Hepatic stellate cell (primary cell): ENCODE measurements at regions not wholly inside any gene's neighbourhood (a gene's known extent, or its start where the extent isn't known, plus 50 kb on each side); places are given as distances from the start of the nearest gene placed in this dataset.

Experiments
- DNase-seq: peaks from one replicate; pipeline ENCODE4 v3.0.0; 2011; ENCODE audit warnings: low spot score

DNA sequence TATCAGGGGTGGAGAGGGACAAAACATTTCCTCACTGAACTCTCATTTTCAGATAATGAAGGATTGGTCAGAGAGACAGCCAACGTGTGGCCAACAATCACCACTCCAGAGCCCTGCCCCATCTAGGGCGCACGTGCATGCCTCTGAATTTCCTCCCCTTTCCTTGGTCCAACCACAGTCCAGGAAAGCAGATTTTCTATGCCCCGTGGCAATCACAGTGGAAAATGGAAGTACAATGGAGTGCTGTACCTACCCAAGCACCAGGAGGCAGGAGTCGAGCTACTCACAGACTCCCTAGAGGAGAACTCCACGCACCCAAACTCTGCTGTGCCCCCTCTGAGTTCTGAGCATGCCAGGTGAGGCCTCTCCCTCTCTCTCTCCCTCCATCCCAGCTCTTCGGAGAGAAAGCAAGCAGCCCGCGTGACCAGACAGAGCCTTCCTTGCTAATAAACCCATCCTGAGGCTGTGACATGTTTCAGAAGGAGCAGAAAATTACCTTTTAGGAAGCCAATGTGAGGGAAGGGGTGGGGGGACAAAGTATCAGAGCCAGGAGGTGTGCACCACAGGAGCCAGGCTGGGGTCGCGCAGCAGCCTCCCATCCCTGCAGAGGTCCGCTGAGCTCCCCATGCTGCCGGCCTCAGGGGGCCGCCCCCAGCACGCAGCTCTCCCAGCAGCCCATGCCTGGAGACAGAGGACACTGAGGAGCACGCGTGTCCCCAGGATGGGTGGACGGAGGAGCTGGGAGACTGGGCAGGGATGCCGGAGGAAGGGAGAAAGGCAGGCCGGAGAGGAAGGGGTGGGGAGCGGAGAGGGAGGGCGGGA is 73.4 kb downstream of the PITPNM2 start:
- DNase-seq, result no peak

DNA sequence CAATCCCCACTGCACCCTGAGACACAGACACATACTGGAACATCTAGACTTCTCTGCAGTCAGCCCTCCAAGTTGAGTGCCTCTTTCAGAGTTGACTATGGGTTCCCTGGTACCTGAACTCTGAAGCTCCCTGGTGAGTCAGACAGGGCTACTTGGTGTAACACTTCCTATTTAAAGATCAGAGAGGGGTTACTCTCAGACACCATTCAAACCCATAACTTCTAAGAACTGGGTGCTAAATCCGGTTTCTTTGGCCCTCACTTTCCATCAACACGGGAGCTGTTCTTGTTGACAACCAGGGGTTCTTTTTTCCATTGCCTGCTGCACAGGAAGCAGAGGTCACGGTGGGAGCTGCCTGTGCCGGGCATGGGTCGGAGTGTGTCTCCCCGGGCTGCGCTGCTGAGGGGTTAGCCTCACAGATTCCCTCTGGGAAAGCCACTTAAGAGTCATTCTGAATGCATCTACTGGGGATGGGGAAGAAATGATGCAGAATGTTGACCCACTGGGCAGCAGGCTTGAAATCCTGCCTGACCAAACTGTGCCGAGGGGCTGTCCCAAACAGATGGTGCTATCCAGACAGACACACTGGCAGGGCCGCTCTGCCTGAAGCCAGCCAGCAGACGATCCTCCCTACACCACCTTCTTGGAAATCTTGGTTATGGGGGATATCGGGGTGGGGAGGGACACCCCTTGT is 74.1 kb downstream of the PITPNM2 start:
- DNase-seq, result no peak

DNA sequence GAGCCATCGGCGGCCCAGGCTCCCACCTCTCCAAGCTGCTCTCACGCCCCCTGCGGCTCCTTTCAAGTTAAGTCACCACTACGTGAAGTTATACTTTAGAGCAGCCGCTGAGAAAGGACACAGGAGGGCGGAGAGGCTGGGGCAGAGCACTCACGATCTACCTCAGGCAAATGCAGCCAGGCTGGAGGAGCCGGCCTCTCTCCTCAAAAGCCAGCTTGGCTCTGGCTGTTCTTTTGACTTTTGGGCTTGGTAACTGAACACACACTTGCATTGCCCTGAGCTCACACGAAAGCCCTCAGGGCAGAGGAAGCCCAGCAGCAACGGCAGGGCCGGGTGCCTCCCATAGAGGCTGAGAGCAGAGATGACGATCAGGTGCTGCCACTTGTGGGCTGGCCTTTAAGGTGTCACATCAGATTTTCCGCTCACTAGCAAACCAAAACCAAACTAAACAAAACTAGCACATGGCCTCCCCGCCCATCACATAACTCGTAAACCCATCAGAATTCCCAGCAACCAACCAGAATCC is 75.2 kb downstream of the PITPNM2 start:
- no peak for DNase-seq

DNA sequence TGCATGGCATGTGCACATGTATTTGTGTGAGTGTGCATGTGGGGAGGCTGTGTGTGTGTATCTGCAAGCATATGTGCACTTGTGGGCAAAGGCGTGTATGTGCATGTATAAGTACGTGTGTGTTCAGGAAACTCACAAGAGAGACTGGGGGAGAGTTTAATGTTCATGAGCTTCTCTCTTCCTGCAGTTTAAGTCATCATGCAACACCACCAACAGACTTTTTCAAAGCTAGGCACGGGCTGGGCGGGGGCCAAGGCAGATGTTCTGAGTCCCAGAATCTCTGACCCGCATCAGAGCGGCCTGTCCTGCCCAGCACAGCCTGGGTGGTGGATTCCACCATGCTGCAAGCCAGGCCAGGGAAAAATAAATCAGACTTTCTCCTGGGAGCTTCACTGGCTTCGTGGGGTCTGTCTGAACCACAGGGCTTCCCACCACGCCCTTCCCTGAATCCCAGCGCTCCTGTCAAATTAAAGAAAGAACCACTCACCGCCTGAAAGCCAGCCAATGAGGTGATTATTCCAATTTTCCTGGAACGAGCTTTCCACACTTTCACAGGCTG is 75.7 kb downstream of the PITPNM2 start:
- DNase-seq, result no peak

DNA sequence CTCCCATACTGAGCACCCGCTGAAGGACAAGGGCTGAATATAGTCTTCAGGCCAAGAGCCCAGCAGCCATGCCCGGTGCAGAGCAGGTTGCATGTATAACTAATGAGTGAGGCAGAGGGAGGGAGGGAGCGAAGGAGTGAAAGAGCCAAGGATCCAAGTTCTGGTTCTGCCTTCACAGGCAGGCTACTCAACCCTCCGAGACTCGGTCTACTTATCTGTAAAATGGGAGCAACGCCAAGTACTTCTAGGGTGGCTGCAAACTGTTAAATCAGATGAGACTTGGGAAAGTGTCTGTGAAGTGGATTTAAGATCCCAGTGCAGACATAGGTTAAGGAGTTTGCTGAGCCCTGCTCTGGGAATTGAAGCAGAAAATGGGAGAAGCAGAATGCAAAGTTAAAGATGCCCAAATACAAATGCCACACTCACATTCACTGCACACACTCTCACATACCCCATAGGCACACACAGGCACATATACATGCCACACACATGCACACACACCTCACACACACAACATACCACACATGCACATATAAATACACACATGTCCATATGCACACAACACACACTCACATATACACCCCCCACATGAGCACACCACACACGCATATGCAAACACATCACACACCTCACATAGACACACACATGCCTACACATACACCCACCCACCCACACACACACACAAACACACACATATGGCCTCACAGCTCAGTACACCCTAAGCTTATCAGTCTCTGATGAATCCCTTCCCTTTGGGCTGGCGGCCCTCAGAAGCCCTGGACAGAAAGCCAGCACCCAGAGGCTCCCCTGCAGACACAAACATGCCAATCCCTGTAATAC is 76.7 kb downstream of the PITPNM2 start:
- DNase-seq, result no peak

DNA sequence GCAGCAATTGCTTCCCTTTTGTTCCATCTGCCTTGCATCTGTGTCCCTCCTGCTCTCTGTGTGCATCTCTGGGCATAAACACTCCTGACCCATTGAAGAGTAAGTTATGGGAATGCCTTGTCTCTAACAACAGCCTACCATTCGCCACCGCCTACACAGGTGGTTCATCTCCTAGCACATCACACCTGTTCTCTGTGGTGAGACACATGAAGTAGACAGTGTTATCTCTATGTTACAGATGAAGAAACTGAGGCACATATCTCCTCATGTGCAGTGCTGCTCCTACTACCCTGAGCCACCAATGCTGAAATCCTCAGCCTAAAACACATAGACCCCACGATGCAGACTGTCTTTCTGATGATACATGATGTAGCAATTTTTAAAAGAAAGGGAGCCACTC is 77.6 kb downstream of the PITPNM2 start:
- DNase-seq, result no peak

DNA sequence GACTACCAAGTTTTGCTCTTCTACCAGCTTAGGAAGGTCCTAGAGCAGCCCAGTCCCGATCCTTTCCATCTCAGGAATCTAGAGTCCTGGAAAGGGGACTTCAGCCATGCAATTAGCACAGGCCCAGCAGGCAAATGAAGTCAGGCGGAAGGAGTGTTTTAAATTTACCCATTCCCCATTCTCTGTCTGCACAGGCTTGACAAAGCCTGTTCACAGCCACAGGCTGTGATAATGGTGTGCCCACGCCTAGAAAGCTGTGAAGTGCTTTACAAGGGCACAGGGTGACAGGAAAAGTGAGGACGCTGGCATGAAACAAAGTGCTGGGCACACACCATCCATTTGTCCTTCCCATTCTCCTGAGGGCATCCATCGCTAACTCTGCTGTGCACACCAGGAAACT is 79.0 kb downstream of the PITPNM2 start:
- DNase-seq, result no peak

DNA sequence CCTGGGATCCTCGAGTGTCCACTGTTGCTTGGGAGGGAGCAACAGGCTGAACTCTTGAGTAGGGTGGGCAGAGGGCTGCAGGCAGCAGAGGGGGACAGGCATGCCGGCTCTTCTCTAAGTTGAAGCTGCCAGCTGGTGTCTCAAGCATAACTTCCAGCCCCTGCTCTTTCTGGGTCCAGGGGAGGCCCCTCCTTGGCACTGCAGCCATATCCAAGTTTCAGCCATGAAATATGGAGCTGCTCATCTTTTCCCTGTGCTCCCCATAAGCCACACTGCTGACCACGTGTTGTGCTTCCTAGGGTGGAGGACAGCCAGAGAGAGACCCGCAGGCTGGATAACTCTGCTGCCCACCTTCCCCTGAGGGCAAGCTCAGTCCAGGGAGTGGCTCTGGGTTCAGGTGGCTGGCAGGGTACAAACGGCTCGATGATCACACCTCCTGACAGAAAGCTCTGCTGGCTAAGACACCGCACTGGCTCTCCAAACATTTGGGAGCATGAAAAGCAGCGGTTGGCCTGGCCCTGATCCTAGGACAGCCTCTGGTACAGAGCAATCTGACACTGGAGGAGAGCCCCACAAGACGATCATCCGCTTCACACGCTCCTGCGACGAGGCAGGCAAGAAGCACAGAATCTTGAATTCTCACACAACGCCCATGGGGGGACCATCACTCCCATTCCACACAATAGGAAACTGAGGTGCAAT is 79.6 kb downstream of the PITPNM2 start:
- no peak for DNase-seq

DNA sequence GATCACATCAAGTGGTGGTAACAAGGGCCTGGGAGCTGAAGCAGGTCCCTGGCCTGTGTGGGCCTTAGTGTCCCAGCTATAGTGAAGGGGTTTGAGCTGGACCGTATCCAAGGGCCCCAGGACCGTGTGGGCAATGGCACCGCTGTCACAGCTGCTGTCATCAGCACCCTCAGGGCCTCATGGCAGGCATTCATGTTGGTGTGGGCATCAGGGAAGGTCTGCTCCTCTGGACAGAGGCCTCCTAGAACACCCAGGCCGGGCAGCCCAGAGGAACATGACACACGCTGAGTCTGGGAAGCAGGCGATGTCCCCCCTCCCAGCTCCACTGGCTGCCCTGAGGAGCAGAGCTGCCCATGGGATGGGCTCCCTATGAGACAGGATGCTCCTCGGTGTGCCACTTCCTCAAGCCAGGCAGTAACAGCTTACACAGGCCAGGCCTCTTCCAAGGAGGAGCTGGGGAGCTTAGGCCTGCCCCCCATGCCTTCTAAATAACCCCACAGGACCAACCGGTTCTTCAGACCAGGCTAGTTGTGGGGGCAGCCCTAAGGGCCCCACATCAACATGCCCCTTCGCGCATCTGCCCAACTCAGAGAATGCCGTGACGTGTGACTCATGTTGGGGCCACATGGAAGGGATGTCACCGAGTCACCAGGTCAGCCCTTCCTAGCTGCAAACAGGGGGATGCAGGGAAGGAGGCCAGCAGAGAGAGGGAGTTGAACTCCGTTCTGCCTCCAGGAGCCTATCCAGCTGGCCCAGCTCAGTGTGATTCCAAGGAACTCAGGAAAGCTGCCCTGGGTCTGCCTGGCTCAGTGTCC is 80.4 kb downstream of the PITPNM2 start:
- no peak for DNase-seq

DNA sequence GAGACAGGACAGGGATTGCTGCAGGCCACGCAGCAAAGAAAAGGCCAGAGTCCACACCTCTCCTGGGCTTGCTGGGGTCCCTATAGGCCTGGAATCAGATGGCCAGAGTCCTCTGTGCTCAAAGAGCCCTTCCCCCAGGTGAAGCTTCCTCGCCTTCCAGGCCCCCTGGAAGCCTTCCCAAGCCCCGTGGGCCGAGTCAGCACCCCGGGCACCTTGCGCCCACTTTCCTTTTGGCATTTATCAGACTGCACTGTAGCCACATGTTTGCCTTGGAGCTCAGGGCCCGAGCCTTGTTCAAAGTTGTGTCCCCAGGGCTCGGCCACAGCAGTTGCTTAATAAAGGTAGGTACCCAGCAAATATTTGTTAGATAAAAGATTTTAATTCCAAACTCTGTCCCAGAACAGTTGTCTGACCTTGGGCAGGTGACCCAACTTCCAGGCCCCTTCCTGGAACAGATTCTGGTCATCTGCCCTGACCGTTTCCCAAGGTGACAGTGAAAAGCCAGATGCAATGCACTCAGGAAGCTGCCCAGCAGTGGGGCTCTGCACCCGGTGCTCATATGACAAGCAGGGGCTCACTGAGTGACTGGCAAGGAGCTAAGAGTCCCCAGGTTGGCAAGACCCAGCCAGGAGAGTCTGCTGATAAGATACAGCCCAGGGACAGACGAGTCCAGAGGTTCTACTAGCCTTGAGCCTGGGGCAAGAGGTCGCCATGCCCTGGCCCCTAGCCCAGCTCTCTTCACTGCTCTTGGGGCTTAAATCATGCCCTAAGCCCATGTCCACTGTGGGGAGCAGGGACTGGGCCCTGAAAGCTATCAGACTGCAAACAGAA is 81.2 kb downstream of the PITPNM2 start:
- no peak for DNase-seq

DNA sequence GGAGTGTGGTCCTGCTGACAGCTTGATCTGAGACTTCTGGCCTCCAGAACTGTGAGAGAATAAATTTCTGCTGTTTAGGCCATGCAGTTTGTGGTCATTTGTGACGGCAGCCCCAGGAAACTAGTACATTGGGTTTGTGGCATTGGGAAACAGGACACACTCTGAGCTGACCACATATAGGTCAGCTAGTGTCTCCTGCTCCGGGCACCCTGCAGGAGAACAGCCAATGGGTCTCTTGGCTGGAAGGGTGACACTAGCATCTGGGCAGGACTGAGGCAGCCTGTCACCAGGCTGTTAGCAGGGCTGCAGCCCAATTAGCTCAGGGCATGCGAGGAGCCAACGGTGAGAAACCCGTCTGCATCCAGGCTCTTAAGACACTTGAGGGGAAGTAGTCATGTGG is 83.2 kb downstream of the PITPNM2 start:
- no peak for DNase-seq

DNA sequence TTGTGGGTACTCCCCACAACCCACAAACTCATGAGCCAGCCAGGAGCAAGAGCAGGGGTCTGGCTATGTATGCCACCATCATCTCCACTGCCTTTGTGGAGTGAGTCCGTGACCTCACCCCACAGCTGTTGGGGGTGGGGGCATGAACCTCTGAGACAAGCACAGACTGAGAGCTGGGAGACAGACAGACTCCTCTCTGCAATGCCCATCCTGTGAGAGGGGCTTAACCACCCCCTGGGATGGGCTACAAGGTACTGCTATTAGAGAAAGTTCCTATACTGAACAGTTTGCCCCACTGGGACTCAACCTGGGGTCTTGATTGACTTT is 84.5 kb downstream of the PITPNM2 start:
- DNase-seq, result no peak

DNA sequence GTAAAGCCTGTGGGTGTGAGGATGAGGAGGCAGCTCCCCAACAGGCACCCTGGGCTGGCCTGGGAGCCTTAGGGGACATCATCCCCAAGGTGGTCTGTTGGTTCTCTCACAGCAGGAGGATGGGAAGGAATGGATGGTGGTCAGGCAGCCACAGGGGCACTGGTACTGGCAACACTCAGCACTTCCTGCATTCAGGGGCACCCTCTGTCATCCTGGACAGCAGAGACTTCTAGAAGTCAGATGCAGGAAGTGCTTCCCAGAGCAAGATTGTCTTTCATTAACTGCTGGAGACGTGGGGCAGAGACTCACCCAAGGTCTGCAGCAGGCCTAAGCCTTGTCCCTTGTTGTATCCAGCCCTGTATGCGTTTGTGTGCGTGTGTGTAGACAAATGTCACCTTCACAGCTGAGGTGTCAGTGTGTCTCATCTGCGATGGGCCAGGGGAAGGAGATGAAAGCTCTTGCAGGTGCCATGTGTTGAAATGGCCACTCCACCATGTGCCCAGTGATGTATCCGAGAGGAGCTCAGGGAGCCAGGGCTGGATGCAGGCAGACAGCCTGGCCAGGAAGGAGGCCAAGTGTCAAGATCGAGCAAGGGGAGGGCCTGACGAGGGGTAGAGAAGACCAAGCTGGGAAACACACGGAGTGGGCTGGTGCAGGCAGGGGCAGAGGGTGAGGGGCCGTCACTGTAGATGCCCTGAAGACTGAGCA is 85.1 kb downstream of the PITPNM2 start:
- no peak for DNase-seq

DNA sequence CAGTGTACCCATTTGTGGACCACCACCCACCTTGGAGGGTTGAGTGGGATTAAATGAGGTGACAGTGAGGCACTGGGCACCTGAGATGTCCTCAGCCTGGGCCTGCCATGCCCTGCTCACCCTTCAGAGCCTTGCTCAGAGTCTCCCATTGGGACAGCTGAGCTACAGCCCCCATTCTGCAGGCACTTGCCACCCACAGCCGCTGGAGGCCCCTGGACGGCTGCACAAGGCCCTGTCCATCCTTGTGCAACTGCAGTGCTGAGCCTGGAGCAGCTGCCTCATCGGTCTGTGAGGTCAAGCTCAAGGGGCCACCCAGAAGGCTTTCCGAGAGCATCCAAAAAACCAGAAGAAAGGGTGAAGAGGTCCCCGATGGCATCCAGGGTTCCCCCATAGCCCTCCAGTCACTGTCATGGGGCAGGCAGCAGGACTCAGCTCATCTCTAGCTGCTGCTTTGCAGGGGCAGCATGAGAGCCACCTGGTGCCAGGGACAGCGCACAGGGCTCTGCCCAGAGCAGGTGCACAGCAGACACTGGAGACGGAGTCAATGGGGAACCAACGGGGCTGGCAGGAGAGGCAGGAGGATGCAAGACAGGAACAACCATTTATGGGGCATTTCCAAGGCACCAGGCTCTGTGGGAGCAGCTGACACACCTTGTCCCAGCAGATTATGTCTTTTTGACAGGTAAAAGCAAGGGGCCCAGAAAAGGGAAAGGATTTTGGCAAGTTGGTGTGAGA is 84.6 kb downstream of the ARL6IP4 start:
- no peak for DNase-seq

DNA sequence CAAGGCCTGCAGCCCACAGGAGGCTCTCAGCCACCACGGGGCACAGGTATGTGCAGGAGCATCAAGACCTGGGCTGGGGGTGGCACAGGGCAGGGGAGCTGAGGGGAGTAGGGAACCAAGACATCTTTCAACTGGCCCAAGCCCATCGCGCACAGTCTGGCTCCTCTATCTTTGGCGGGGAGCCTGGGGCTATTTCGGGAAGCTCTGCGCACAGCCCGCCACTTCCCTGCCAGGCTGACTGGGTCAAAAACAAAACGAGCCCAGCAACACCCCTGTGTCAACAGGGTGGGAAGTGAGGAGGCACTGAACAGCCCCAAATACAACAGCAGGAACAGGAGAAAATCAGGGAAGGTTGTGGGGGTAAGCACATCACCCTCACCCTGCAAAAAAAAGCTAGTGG is 83.9 kb downstream of the ARL6IP4 start:
- no peak for DNase-seq

DNA sequence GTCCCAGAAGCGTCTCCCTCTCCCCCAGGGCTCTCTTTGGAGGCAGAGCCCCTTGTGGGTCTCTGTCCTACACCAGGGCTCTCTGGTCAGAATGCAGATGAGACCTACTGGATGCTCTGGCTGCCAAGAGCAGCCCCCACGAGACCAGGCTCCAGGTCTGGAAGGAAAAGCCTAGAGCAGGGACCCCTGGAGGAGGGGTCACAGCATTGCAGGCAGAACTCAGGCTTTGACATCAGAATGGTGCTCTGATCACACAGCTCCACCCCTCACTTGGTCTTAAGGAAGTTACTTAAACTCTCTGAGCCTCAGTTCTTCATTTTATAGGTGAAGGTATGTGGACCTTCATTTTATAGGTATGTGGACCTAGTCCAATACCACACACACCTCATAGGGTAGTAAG is 83.1 kb downstream of the ARL6IP4 start:
- DNase-seq, result no peak

DNA sequence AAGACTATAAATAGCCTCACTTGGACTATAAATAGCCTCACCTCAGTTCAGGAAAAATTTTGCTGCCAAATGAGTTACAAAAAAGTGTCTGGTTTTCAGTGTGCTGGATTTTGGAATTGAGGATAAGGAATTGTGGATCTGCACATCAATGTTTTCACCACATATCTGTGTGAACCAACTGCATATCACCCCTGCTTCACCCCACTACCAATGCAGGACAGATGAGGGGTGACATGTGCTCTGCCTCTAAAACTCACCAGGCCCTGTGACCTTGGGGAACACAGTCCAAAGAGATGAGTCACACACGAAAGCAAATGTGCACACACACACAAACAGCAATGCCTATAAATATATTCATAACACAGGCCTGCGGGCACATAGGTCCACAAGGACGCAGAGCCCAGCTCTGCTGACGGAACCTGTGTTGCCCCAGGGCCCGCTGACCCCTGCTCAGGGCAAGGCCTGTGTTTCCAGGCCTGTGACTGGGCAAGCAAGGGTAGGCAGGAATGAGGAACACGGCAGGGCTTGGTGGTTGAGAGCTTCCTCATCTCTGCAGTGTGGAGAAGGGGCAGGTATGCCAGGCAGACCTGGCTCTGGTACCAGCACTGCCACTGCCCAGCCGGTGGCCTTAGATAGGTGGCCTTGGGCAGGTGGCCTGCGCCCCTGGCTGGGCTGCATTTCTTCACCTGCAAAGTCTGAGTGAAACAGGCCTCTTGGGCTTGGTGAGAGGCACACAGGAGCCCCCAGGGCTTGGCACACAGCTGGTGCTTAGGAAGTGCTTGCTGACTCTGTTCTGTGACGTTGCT is 82.4 kb downstream of the ARL6IP4 start:
- peak; percentile 71 for DNase-seq
